ENCODE measurements at regions not wholly inside any gene's neighbourhood (a gene's known extent, or its start where the extent isn't known, plus 50 kb on each side); places are given as distances from the start of the nearest gene placed in this dataset.

DNA sequence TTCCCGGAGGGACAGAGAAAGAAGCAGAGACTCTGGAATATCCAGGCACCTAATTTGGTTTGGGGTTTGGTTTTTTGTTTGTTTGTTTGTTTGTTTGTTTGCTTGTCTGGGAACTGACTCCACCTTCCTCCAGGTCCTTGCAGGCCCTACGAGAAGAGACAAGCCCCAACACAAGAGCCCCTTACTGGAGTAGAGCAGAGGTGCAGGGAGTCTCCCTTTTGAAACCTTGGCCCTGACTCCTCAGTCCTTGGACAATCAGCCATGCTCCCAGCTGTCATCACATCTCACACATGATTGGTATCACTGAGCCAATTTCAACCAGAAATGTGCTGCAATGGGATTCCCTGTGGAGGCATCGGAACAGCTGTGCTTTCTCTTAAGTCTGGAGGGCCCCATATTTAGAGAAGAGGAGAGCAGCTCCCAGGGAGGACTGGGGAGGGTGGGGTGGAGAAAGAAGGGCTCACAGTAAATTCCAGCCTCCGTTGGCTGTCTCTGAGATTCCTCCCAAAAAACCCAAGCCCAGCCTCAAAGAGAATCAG lies 279.9 kb upstream of the NCKAP5 start:
- TF ChIP-seq, protein P1, sequence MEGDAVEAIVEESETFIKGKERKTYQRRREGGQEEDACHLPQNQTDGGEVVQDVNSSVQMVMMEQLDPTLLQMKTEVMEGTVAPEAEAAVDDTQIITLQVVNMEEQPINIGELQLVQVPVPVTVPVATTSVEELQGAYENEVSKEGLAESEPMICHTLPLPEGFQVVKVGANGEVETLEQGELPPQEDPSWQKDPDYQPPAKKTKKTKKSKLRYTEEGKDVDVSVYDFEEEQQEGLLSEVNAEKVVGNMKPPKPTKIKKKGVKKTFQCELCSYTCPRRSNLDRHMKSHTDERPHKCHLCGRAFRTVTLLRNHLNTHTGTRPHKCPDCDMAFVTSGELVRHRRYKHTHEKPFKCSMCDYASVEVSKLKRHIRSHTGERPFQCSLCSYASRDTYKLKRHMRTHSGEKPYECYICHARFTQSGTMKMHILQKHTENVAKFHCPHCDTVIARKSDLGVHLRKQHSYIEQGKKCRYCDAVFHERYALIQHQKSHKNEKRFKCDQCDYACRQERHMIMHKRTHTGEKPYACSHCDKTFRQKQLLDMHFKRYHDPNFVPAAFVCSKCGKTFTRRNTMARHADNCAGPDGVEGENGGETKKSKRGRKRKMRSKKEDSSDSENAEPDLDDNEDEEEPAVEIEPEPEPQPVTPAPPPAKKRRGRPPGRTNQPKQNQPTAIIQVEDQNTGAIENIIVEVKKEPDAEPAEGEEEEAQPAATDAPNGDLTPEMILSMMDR (conservative IDR thresholded peaks at IDR 0.05; ENCODE audit: low read depth in 2 of 2) = no peak
- no peak for TF ChIP-seq ZNF114 (CRISPR knock-in tag; IDR thresholded peaks at IDR 0.05)

Measured in GM23338 (cell line).